ENCODE measurements at regions not wholly inside any gene's neighbourhood (a gene's known extent, or its start where the extent isn't known, plus 50 kb on each side); places are given as distances from the start of the nearest gene placed in this dataset.

DNA sequence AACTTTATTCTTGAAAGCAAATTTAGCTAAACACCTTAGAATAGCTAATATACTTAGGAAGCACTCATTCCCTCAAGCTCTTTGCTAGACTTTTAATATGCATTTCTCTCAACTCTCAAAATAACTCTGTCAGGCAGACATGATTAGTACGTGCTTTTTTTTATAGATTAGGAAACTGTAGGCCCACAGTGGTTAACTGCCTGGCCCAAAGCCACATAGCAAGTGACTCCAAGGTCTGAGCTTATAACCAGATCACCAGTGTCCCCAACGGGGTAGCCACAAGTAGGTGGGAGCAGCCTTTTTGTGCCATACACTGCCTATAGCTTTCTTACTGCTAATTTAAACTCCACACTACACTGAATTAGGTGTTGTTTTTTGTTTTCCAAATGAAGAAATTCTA lies 576.8 kb downstream of the METTL4 start:
- no peak for TF ChIP-seq SUZ12 (IDR thresholded peaks at IDR 0.05; ENCODE audit: extremely low read depth, insufficient read depth, insufficient read length)
- no peak for TF ChIP-seq ZNF274 (IDR thresholded peaks at IDR 0.05; ENCODE audit: low read depth, low read length)
- TF ChIP-seq YY1 (IDR thresholded peaks at IDR 0.05; ENCODE audit: insufficient read depth, insufficient read length) = no peak

Measured in NT2/D1 (cell line).